ENCODE measurements at regions not wholly inside any gene's neighbourhood (a gene's known extent, or its start where the extent isn't known, plus 50 kb on each side); places are given as distances from the start of the nearest gene placed in this dataset.

DNA sequence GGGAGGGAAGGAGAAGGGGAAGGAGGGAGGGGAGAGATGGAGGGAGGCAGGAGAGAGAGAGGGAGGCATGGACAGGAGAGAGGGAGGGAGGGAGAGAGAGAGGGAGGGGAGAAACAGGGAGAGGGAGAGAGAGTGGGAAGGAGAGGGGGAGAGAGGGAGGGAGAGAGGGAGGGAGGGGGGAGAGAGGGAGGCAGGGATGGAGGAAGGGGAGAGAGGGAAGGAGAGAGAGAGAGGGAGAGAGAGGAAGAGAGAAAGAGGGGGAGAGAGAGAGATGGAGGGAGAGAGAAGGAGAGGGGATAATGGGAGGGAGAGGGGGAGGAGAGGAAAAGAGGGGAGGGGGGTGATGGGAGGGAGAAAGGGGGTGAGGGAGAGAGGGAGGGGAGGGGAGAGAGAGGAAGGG lies 86.8 kb upstream of the VSTM2B start:
- TF ChIP-seq, protein P1, sequence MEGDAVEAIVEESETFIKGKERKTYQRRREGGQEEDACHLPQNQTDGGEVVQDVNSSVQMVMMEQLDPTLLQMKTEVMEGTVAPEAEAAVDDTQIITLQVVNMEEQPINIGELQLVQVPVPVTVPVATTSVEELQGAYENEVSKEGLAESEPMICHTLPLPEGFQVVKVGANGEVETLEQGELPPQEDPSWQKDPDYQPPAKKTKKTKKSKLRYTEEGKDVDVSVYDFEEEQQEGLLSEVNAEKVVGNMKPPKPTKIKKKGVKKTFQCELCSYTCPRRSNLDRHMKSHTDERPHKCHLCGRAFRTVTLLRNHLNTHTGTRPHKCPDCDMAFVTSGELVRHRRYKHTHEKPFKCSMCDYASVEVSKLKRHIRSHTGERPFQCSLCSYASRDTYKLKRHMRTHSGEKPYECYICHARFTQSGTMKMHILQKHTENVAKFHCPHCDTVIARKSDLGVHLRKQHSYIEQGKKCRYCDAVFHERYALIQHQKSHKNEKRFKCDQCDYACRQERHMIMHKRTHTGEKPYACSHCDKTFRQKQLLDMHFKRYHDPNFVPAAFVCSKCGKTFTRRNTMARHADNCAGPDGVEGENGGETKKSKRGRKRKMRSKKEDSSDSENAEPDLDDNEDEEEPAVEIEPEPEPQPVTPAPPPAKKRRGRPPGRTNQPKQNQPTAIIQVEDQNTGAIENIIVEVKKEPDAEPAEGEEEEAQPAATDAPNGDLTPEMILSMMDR (optimal IDR thresholded peaks at IDR 0.05 in 1 of 3, IDR thresholded peaks at IDR 0.05 in 1 of 3, conservative IDR thresholded peaks at IDR 0.05 in 1 of 3; ENCODE audit: extremely low read depth in 1 of 3, insufficient read depth in 2 of 3, low read length in 3 of 3), result no peak
- no peak for TF ChIP-seq EZH2 (IDR thresholded peaks at IDR 0.05; ENCODE audit: low read length)

Data from keratinocyte (primary cell).